ENCODE measurements at regions not wholly inside any gene's neighbourhood (a gene's known extent, or its start where the extent isn't known, plus 50 kb on each side); places are given as distances from the start of the nearest gene placed in this dataset.

- Histone ChIP-seq H3K79me1 (ENCODE audit: low read depth in 1 of 2, low read length in 2 of 2) (no peaks in the 10 kb centered on the region), H3K23ac (ENCODE audit: low read depth, low read length) (no peak overlapping the region), H3K36me3 (ENCODE audit: control insufficient read depth, insufficient read depth, low read length) (no peaks in the 10 kb centered on the region), H3K18ac (ENCODE audit: low read depth, low read length) (no peak overlapping the region), H3K27ac (ENCODE audit: insufficient read depth, low read length) (no peak overlapping the region), H3K4ac (ENCODE audit: low read depth, low read length) (no peak overlapping the region), H4K20me1 (ENCODE audit: insufficient read depth, low read length) (no peaks in the 10 kb centered on the region), H3K9ac (ENCODE audit: low read depth, low read length) (no peak overlapping the region), H2BK20ac (ENCODE audit: low read depth, low read length) (no peak overlapping the region), H3K4me1 (ENCODE audit: control insufficient read depth, insufficient read depth, low read length) (no peaks in the 10 kb centered on the region), H3K27me3 (ENCODE audit: control insufficient read depth, insufficient read depth, low read length) (peaks cover 23% of the 10 kb centered on the region), H3K9me1 (ENCODE audit: insufficient read depth, low read length) (no peaks in the 10 kb centered on the region), H3K14ac (replicated peaks; ENCODE audit: low read depth, low read length) (no peak overlapping the region), H3K56ac (ENCODE audit: extremely low read depth, insufficient read depth, low read length) (no peak overlapping the region), H2AK5ac (ENCODE audit: low read depth, low read length) (no peak overlapping the region), H3K9me3 (ENCODE audit: control insufficient read depth, insufficient read depth, low read length) (no peaks in the 10 kb centered on the region), H4K8ac (ENCODE audit: low read depth in 2 of 2, low read length in 2 of 2) (no peak overlapping the region), H2BK5ac (ENCODE audit: low read depth, low read length, poor library complexity, severe bottlenecking) (no peak overlapping the region), H3K4me2 (ENCODE audit: low read depth, low read length) (no peak overlapping the region), H4K91ac (ENCODE audit: insufficient read depth, low read depth, low read length) (no peak overlapping the region), H2AFZ (replicated peaks; ENCODE audit: low read length, poor library complexity) (no peak overlapping the region), H2BK15ac (ENCODE audit: low read depth, low read length) (no peak overlapping the region), H4K5ac (ENCODE audit: low read depth, low read length) (no peak overlapping the region), H3K4me3 (ENCODE audit: insufficient read depth, low read depth, low read length) (no peak overlapping the region), H2AK9ac (replicated peaks; ENCODE audit: low read depth, low read length, poor library complexity) (no peak overlapping the region), H2BK120ac (ENCODE audit: low read depth, low read length) (no peak overlapping the region)
- ATAC-seq (ENCODE audit: low read depth) = no peak
- in situ Hi-C loops (cut with MboI; ENCODE audit: low sequenced_read_pairs) = loop anchor here (25.0 kb wide), 2 partner anchors 897 to 1122 kb away; no protein-coding TSS in a partner anchor
- ChIA-PET POLR2A (ENCODE audit: unreplicated experiment) (no interaction called here), CTCF (interaction anchor here (0.6 kb wide), 1 partner anchor 20 kb away, joined by 3 read pairs; no protein-coding TSS in a partner anchor)
- 91% methylated on average over 6 of the region's 8 CpGs; no CpG with 5 or more reads in 1 of the 2 experiments for WGBS, 2 experiments (ENCODE audit: extremely low coverage in 2 of 2, insufficient read length in 1 of 2)
- no peak for TF ChIP-seq CTCF (conservative IDR thresholded peaks at IDR 0.05; ENCODE audit: low read depth, low read length)
- no peak for TF ChIP-seq MXI1 (IDR thresholded peaks at IDR 0.05; ENCODE audit: borderline replicate concordance, low read depth, low read length)
- TF ChIP-seq, protein P1, sequence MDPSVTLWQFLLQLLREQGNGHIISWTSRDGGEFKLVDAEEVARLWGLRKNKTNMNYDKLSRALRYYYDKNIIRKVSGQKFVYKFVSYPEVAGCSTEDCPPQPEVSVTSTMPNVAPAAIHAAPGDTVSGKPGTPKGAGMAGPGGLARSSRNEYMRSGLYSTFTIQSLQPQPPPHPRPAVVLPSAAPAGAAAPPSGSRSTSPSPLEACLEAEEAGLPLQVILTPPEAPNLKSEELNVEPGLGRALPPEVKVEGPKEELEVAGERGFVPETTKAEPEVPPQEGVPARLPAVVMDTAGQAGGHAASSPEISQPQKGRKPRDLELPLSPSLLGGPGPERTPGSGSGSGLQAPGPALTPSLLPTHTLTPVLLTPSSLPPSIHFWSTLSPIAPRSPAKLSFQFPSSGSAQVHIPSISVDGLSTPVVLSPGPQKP (IDR thresholded peaks at IDR 0.05; ENCODE audit: borderline replicate concordance, low read depth, low read length) = no peak
- no peak for TF ChIP-seq NFE2L2 (IDR thresholded peaks at IDR 0.05; ENCODE audit: low read depth, low read length)
- TF ChIP-seq POLR2A (IDR thresholded peaks at IDR 0.05; ENCODE audit: low read depth, low read length) = no peak
- no peak for TF ChIP-seq SMC3 (IDR thresholded peaks at IDR 0.05; ENCODE audit: low read depth, low read length)
- no peak for TF ChIP-seq CEBPB (IDR thresholded peaks at IDR 0.05; ENCODE audit: low read depth, low read length)
- no peak for TF ChIP-seq BHLHE40 (IDR thresholded peaks at IDR 0.05; ENCODE audit: low read depth, low read length)
- TF ChIP-seq, protein P2, sequence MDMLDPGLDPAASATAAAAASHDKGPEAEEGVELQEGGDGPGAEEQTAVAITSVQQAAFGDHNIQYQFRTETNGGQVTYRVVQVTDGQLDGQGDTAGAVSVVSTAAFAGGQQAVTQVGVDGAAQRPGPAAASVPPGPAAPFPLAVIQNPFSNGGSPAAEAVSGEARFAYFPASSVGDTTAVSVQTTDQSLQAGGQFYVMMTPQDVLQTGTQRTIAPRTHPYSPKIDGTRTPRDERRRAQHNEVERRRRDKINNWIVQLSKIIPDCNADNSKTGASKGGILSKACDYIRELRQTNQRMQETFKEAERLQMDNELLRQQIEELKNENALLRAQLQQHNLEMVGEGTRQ (IDR thresholded peaks at IDR 0.05; ENCODE audit: low read depth, low read length) = no peak
- no peak for TF ChIP-seq RFX5 (IDR thresholded peaks at IDR 0.05; ENCODE audit: low read depth, low read length)
- no peak for TF ChIP-seq RAD21 (IDR thresholded peaks at IDR 0.05; ENCODE audit: low read length)
- TF ChIP-seq FOS (IDR thresholded peaks at IDR 0.05; ENCODE audit: low read depth, low read length) = no peak
- TF ChIP-seq RCOR1 (IDR thresholded peaks at IDR 0.05; ENCODE audit: insufficient replicate concordance, low read length) = no peak
- TF ChIP-seq CHD1 (IDR thresholded peaks at IDR 0.05; ENCODE audit: low read depth, low read length) = no peak
- DNase-seq = no peak
- no TSS peak for BruUV-seq (replicated peaks)
- intact Hi-C loops (cut with micrococcal nuclease) = no loop called here
- dilution Hi-C loops (cut with HindIII; ENCODE audit: low sequenced_read_pairs, unreplicated experiment) = no loop called here
These were observed 59.1 kb upstream of the GLIS3 start for GRCh38 chr9:4359016-4359415.

Data from IMR-90 (cell line).